Neural cell (in vitro differentiated cells): ENCODE measurements at regions not wholly inside any gene's neighbourhood (a gene's known extent, or its start where the extent isn't known, plus 50 kb on each side); places are given as distances from the start of the nearest gene placed in this dataset.
"Not testable (repeated sequence)": the region's sequence is repeated elsewhere in the genome, so short reads cannot be mapped to it uniquely, and the experiment has no call there.

ENCODE experiments used
- MXI1 ChIP-seq: fragments of 450-650 bp; conservative IDR thresholded peaks from 2 replicates; pipeline ENCODE4 v1.6.1; 2014; ENCODE audit warnings: antibody characterized with exemption, mild to moderate bottlenecking; ENCODE audit not compliant: poor library complexity, severe bottlenecking
- TF ChIP-seq, protein P1 (sequence below): IDR thresholded peaks from 2 replicates; pipeline ENCODE4 v1.6.1; 2012; ENCODE audit warnings: borderline replicate concordance

DNA sequence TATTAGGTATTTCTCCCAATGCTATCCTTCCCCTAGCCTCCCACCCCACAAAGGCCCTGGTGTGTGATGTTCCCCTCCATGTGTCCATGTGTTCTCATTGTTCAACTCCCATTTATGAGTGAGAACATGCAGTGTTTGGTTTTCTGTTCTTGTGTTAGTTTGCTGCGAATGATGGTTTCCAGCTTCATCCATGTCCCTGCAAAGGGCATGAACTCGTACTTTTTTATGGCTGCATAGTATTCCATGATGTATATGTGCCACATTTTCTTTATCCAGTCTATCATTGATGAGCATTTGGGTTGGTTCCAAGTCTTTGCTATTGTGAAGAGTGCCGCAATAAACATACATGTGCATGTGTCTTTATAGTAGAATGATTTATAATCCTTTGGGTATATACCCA is 309.9 kb downstream of the PHF14 start:
- TF ChIP-seq, protein P1, sequence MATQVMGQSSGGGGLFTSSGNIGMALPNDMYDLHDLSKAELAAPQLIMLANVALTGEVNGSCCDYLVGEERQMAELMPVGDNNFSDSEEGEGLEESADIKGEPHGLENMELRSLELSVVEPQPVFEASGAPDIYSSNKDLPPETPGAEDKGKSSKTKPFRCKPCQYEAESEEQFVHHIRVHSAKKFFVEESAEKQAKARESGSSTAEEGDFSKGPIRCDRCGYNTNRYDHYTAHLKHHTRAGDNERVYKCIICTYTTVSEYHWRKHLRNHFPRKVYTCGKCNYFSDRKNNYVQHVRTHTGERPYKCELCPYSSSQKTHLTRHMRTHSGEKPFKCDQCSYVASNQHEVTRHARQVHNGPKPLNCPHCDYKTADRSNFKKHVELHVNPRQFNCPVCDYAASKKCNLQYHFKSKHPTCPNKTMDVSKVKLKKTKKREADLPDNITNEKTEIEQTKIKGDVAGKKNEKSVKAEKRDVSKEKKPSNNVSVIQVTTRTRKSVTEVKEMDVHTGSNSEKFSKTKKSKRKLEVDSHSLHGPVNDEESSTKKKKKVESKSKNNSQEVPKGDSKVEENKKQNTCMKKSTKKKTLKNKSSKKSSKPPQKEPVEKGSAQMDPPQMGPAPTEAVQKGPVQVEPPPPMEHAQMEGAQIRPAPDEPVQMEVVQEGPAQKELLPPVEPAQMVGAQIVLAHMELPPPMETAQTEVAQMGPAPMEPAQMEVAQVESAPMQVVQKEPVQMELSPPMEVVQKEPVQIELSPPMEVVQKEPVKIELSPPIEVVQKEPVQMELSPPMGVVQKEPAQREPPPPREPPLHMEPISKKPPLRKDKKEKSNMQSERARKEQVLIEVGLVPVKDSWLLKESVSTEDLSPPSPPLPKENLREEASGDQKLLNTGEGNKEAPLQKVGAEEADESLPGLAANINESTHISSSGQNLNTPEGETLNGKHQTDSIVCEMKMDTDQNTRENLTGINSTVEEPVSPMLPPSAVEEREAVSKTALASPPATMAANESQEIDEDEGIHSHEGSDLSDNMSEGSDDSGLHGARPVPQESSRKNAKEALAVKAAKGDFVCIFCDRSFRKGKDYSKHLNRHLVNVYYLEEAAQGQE, result not testable (repeated sequence)
- not testable (repeated sequence) for TF ChIP-seq MXI1
